Stimulated activated CD8-positive, alpha-beta memory T cell treated with anti-CD3 and anti-CD28 coated beads, Interleukin-15, amount 100 ng/mL, for 4 hours (primary cell): ENCODE measurements at regions not wholly inside any gene's neighbourhood (a gene's known extent, or its start where the extent isn't known, plus 50 kb on each side); places are given as distances from the start of the nearest gene placed in this dataset.

Experiments used
- DNase-seq, 2 donors: peaks; one replicate each; pipeline ENCODE4 v3.0.0-alpha.2; 2020; ENCODE audit warnings: low read depth in 2 of 2

- DNase-seq, result no peak
Measured at GRCh38 chr1:29471487-29472313, 235.4 kb downstream of the PTPRU start.

GRCh38 chr1:29470788-29471119 is 234.4 kb downstream of the PTPRU start:
- no peak for DNase-seq

- DNase-seq, result no peak
Measured at GRCh38 chr1:29470087-29470787, 233.9 kb downstream of the PTPRU start.

GRCh38 chr1:29469457-29469856 is 233.1 kb downstream of the PTPRU start:
- DNase-seq, result no peak

GRCh38 chr1:29467989-29468900 is 231.9 kb downstream of the PTPRU start:
- DNase-seq, result no peak

GRCh38 chr1:29466258-29466657 is 229.9 kb downstream of the PTPRU start:
- no peak for DNase-seq

GRCh38 chr1:29465755-29466154 is 229.4 kb downstream of the PTPRU start:
- no peak for DNase-seq

GRCh38 chr1:29462096-29462495 is 225.8 kb downstream of the PTPRU start:
- DNase-seq, result no peak

GRCh38 chr1:29461115-29461739 is 224.9 kb downstream of the PTPRU start:
- DNase-seq, result no peak

- DNase-seq, result no peak
Measured at GRCh38 chr1:29460694-29461093, 224.4 kb downstream of the PTPRU start.

GRCh38 chr1:29460041-29460610 is 223.8 kb downstream of the PTPRU start:
- no peak for DNase-seq

- no peak for DNase-seq
Measured at GRCh38 chr1:29459620-29459945, 223.3 kb downstream of the PTPRU start.

- DNase-seq, result no peak
Measured at GRCh38 chr1:29458737-29459619, 222.7 kb downstream of the PTPRU start.

GRCh38 chr1:29457496-29458368 is 221.4 kb downstream of the PTPRU start:
- DNase-seq, result no peak

GRCh38 chr1:29456685-29457435 is 220.5 kb downstream of the PTPRU start:
- no peak for DNase-seq

GRCh38 chr1:29455781-29456180 is 219.5 kb downstream of the PTPRU start:
- DNase-seq, result no peak

- no peak for DNase-seq
Measured at GRCh38 chr1:29454616-29455380, 218.5 kb downstream of the PTPRU start.
